T47D (cell line): ENCODE measurements at regions not wholly inside any gene's neighbourhood (a gene's known extent, or its start where the extent isn't known, plus 50 kb on each side); places are given as distances from the start of the nearest gene placed in this dataset.
"Not testable (repeated sequence)": the region's sequence is repeated elsewhere in the genome, so short reads cannot be mapped to it uniquely, and the experiment has no call there.

Source experiments
- DNase-seq, 2 experiments: peaks; one replicate each; pipeline versions ENCODE4 v3.0.0 to v3.0.0-alpha.2; 2011 to 2012; ENCODE audit warnings: low read depth in 1 of 2, low spot score in 1 of 2
- JUND ChIP-seq: IDR thresholded peaks from 2 replicates; pipeline ENCODE4 v1.6.1; 2012; ENCODE audit warnings: low read depth
- in situ Hi-C: cut with HindIII; loops from 2 replicates; pipeline ENCODE4 v1.10.0; 2016; ENCODE audit warnings: low sequenced_read_pairs, low pct_unique_long_range_greater_than_20kb

DNA sequence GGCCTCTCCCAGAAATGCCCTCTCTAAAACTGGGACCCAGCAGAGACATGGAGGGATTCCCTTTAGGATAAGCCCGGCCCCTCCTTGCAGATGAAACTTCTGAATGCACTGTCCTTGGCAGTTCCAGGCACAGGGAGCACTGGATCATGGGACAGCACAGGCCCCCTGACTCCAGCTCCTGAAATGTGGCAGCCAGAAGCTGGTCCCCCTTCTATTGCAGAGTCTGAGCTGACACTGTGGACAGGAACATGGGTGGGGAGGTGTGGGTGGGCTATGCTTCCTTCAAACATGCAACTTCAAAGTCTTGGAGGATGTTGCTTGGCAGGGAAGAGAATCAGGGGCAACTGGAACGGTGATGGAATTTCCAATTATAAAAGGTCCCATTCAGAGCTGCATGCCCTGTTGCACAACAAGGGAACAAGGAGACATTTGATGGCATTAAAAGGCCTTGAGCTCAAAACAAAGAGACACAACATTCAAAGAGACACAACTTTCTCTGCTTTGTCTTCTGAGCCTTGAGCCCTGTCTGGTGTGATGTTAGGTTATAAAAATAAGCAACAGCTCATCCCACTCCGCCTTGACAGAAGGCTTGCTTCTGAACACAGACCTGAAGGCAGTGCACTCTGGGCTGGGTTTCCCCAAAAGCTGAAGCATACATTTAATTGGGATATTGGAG lies 239.0 kb downstream of the OSR1 start:
- no peak for TF ChIP-seq JUND
- DNase-seq, result no peak
- in situ Hi-C loops, result no loop called here

DNA sequence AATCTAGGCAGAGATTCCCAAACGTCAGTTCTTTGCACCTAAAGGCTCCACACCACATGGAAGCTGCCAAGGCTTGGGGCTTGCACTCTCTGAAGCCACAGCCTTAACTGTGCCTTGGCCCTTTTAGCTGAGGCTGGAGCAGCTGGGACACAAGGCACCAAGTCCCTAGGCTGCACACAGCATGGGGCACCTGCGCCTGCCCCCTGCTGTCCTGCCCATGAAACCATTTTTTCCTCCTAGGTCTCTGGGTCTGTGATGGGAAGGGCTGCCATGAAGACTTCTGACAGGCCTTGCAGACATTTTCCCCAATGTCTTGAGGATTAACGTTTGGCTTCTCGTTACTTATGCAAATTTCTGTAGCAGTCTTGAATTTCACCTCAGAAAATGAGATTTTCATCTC lies 241.5 kb downstream of the OSR1 start:
- in situ Hi-C loops, result no loop called here
- no peak for TF ChIP-seq JUND
- no peak for DNase-seq

DNA sequence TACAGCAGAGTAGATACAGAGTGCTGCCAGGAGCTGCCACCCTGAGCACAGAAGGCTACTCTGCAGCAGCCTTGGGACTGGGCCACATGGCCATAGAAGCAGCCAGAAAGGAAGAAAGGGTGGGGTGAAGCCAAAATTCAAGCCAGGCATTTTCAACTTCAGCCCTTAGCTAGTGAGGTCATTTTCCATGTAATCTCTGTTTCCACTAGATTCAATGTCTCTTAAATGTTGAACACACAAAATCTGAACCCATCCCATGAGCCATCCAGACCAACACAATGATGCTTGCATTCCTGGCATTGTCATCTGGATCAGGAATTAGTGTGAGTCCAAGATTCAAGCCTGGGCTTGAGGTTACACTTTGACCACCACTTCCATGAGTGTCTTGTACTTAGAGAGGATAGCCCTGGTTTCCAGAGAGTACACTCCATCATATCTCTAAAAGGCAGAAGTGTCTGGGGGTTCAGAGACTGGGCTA lies 243.6 kb downstream of the OSR1 start:
- no peak for DNase-seq
- in situ Hi-C loops, result no loop called here
- TF ChIP-seq JUND, result no peak

DNA sequence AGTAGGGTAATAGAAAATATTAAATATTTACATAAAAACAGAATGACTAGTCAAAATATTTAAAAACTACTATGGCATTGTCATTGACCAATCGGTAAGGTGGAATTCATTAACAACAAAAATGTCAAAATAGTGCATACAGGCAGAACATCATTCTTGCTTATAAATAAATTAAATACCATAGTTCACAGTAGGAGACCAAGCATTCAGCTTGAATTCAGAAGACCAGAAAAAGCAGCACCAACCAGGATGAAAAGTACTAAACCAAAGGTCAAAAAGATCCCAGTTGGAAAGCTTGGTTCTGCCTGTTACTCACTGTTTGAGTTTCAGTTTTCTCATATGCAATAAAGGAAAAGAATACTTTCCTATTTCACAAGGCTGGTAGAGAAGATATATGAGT lies 244.3 kb downstream of the OSR1 start:
- DNase-seq, result no peak
- in situ Hi-C loops, result no loop called here
- no peak for TF ChIP-seq JUND

DNA sequence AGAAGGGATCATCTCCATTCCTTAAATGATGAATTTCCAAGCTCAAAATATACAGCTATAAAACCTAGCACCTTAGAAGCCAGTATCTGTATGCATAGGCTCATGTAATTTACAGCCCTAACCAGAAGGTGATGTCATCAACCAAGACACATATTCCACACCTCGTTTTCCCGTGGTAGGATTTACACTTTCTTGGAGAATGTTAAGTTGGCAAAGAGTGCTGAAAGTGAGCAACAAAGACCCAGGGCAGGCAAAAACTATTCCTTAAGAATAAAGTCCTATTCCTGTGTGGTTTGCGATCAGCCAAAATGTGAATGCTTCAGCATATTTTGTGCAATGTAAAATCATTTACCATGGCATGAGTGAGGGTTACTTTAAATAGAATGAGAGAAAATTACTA lies 247.1 kb downstream of the OSR1 start:
- TF ChIP-seq JUND, result no peak
- in situ Hi-C loops, result no loop called here
- no peak for DNase-seq

DNA sequence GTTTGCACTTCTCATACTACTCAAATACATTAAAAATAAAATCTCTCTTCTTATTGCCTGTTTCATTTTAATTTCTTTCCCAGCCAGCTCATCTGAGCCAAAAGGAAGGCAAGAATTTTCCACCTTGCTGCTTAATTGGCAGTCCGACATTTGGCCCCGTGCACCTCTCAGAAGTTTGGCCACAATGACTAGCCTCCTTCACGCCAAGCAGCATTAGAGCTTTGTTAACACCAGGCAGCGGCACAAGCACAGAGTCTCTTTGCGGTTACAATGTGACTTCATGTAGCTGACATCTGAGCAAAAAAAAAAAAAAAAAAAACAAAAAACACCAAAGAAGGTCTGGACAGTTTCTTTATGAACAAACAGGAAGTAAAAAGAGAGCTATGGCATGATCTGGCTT lies 248.9 kb downstream of the OSR1 start:
- in situ Hi-C loops, result no loop called here
- TF ChIP-seq JUND, result no peak
- no peak for DNase-seq

DNA sequence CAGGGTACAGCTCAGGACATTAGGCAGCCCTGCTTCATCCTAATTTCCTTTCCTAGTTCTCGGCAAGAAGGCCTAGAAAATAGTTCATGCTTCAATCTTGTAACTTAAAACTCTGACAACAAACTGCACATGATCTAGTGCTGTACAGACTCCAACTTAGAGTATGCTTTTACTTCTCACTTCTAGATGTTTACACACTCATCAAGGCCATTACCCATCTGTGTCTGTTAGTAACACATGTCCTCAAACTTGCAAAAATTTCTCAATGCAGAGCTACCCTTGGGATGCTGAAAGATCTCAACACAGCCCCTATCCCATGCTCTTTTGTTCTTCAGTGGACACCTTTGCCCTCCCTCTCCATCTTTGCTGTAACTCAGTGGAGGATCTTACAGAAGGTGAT lies 252.0 kb downstream of the OSR1 start:
- in situ Hi-C loops, result no loop called here
- no peak for DNase-seq
- no peak for TF ChIP-seq JUND

DNA sequence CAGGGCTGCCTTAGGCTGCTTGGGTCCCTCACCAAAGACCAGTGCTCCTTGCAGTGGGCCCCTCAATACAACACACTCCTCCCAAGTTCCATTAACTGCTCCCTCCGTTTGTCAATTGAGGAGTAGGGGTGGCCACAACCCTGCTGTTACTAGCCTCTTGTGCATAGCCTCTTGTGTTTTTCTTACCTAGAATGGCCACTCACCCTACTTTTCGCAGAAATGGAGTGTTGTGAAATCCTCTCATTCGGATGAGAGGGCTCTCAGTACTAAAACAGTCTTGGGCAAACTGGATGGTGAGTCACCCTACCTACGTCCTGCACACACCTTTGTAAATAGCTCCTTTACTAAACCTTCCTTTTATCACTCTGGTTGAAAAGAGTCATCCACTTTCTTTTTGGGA lies 253.9 kb downstream of the OSR1 start:
- TF ChIP-seq JUND, result no peak
- no peak for DNase-seq
- in situ Hi-C loops, result no loop called here

DNA sequence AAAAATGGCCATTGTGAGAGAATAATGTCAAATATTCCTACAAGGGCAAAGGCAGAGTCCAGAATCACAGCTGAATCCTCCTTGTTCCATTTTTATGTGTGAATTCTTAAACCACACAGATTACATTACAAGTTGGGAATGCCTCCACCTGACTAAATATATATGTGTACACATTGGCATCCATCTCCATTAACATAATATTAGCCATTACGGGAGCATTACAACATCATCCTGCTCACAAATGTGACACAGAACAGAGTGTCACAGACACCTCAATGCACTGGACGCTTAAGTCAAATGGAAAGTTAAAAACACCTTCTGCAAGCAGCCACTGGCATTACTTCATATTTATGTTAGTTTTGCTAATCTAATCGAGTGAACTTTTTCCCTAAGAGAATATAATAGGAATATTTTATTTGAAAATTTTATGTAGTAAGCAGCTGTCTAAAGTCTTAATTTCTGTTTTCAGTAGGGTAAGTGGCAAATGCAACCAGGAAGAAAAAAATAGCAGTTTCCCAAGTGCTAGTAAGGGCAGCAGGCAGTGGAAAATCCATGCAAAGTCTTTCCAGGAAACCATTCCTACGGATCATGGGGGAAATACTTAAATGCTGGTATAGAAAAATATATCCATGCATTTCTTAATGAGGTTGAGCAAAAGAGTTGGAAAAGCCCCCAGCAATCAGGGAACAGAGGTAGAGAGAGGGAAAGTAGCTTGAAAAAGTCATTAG lies 255.6 kb downstream of the OSR1 start:
- TF ChIP-seq JUND, result peak; percentile 44; the same call in 1 of the 2 replicates
- in situ Hi-C loops, result no loop called here
- DNase-seq, result peak; percentile 26 to 82

DNA sequence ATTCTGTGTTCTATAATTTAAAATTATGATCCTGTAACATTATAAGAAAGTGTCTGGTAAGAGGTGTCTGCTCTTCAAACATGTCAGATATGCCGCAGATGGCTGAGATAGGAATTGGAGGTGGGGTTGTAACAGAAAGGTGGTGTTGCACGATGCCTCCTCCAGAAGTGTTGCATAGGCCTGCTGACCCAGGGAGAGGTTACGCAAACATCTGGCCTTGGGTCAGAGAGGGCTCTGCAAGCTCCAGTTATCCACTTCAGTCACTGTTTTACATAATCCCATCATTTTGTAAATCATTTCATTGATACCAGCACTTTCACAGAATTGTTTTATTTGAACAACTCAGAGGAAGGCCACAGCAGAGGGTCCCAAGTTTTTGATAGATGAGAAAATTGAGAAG lies 256.5 kb downstream of the OSR1 start:
- in situ Hi-C loops, result no loop called here
- no peak for TF ChIP-seq JUND
- DNase-seq, result no peak

DNA sequence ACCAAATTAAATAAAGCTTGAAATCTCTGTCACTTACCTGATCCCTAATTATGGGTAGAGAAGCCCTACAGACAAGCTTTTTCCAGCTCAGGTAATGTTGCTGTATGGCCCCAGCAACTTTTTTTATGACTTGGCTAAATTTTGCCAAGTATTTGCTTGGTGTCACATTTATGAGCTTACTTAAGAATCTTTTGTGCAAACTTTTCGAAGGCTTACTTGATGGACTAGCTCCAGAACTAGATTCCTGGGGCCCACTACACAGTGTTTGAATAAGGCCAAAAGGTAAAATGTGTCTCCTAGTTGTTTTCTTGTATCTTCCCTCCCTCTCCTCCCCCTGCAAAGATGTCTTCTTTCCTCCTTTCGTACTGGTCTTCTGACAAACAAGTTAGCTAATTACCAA lies 257.9 kb downstream of the OSR1 start:
- in situ Hi-C loops, result no loop called here
- TF ChIP-seq JUND, result peak; percentile 65; the same call in 1 of the 2 replicates
- peak; percentile 21 to 85 for DNase-seq

DNA sequence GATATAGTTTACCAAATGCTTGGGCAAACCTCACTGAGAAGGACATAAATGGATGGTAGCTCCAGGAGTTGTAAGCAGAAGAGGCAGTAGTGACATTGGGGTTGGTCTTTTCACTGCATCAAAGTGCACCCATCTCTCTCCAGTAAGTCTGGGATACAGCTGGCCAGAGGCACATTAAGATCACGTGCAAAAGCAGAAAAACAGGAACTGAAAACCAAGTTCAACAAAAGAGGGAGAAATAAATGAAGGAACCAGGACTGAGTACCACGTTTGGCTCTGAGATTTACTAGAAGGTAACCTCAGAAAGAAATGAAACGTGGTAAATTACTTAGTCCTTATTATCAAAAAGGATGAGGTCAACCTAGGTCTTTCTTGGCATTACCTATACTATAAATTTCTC lies 259.2 kb downstream of the OSR1 start:
- peak in 1 of 2 experiments; percentile 37 for DNase-seq
- in situ Hi-C loops, result no loop called here
- no peak for TF ChIP-seq JUND

DNA sequence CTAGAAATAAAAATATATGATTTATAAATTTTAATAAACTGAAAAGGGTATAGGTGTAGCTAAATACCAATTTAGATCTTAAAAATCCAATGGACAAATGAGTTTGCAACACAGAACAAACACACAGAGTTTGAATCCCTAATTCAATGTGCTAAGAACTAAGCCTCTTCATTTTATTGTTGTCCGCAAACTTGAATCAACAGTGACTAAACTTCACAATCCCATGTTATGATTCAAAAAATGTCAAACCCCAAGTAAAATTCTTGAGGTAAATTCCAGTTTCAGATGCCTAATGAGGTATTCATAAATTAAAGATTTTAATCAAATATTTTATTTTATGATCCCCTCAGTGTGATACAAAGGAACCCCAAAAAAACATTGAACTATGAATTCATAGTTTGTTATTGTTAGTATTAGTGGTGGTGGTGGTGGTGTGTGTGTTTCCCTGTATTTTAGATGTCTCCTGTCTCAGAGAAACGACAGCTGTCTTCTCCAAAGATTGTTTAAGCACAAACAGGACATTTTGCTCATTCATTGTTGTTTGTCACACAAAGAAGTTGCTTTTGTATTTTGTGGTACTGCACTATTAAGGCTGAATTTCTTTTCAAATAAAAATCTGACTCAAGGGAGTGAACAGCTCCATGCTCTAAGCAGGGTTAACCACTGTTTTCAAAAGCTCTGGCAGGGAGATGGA lies 259.8 kb downstream of the OSR1 start:
- DNase-seq, result no peak
- TF ChIP-seq JUND, result no peak
- in situ Hi-C loops, result no loop called here

DNA sequence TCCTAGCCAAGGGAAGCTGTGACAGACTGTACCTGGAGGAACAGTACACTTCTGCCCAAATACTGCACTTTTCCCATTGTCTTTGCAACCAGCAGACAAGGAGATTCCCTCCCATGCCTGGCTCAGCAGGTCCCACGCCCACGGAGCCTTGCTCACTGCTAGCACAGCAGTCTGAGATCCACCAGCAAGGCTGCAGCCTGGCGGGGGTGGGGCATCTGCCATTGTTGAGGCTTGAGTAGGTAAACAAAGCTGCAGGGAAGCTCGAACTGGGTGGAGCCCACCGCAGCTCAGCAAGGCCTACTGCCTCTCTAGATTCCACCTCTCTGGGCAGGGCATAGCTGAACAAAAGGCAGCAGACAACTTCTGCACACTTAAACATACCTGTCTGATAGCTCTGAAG lies 268.9 kb downstream of the OSR1 start:
- DNase-seq, result not testable (repeated sequence)

More for the DNA sequence above, 268.9 kb downstream of the OSR1 start:
- in situ Hi-C loops, result not testable (repeated sequence)
